ENCODE measurements at regions not wholly inside any gene's neighbourhood (a gene's known extent, or its start where the extent isn't known, plus 50 kb on each side); places are given as distances from the start of the nearest gene placed in this dataset.

DNA sequence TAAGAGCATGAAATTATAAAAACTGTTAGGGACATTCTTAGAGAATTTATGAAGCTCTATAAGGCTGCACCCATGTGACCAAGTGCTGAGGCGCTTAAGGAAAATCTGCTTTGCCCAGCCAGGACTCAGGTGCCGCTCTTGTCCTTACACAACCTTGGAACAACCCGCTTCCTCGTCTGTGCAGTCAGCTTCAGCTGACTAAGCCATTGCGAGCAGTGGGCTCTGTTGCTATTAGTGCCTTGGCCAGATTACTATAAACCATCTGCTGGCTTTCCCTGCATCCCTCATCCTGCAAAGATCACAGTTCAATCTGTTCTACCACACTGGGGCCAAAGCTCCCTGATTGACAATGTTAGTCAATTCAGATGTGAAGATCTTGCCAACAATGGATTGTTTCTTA is 89.1 kb upstream of the E2F3 start:
- no peak for DNase-seq (ENCODE audit: low read depth in 2 of 3, low spot score in 1 of 3)

DNA sequence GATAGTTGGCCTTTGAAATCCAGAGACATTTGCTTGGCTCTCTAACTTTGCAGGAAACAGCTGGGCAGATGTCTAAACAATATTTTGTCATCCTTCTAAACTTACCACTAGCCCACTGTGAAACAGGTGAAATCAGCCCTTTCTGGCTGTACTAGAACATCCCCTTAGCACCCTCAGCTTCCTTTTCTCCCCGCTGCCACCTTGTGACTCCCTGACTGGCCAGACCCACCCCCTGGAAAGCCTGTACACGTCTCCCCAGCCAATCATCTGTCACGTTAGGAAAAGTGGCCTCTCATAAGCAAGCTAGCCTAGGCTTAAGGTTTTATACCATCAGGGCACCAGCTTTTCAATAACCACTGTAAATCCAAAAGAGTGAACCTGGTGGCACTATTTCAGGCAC is 88.6 kb upstream of the E2F3 start:
- DNase-seq (ENCODE audit: low read depth in 2 of 3, low spot score in 1 of 3): no peak

DNA sequence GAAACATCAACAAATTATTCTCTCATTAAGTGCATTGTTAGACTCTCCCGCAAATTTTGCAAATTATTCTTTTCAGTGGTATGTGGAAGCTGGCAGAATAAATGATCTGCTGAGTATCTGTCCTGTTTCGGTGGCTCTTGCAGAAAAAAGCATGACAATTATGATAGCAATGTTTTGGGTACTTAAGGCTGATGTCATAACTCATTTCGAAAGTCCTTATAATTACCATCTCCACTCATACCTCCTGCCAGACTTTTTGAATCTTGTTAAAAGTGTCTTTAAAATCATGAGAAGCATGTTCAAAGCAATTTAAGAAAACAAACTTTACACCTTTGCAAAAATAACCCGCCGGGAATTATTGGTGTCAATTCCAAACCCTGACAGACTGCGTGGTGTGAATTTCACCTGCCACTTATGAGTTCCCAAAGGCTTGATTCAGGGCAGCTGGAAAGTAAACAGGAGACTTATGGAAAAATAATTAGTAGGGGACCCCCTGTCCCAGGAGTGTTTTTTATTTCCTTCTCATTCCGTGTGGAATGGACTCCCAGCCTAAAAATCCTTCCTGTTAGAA is 87.6 kb upstream of the E2F3 start:
- no peak for DNase-seq (ENCODE audit: low read depth in 2 of 3, low spot score in 1 of 3)

DNA sequence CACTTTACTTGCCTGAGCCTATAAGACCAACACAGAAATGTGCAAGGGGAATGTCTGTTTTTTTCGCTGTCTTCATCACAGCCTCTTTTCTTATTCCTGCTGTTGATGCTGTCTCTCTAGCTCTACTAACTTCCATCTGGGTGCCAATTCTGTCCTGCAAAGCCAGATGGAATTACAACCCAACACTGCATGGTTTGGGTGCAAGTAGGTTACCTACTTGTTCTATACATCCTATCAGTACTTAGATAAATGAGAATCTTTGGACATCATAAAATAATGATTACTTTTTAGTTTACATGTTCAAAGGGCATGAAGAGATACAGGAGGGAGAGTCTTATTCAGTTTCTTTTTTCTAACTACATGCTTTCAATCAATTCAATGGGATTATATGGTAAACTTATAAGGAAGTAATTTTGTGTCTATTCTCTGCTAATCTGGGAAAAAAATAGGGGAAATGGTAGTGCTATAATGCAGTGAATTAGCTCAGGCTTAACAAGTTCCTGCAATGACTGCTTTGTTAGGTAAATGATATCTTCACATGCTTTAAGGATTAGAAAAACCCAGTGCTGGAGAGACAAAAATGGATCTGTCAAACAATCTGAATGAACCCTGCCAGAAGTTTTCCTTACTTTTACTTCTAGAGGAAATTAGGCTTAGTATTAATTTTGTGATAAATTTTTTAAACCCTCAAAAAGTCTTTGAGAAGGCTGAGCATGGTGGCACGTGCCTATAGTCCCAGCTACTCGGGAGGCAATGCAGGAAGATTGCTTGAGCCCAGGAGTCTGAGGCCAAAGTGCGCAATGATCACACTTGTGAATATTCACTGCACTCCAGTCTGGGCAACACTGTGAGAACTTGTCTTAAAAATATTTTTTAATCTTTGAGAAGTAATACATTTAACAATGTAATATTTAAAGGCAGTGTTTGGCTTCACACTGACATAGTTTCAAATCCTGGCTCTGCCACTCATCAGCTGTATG is 86.5 kb upstream of the E2F3 start:
- DNase-seq (ENCODE audit: low read depth in 2 of 3, low spot score in 1 of 3): no peak

DNA sequence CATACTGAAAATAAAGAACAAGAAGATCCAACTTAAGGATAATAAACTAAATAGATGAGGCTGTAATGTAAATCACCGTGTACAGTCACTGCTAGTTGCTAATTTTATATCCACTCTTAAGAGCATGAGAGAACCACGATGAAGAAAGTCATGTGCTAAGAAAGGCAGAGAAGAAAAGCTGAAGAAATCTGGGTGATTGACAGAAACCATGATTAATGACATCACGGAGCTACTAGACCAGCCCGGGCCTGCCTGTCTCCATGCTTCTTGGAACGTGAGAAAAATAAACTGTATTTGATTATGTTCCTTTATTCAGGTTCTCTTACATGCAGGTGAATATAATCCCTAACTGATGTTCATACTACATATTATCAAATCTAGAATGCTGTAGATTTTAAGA is 84.2 kb upstream of the E2F3 start:
- no peak for DNase-seq (ENCODE audit: low read depth in 2 of 3, low spot score in 1 of 3)

DNA sequence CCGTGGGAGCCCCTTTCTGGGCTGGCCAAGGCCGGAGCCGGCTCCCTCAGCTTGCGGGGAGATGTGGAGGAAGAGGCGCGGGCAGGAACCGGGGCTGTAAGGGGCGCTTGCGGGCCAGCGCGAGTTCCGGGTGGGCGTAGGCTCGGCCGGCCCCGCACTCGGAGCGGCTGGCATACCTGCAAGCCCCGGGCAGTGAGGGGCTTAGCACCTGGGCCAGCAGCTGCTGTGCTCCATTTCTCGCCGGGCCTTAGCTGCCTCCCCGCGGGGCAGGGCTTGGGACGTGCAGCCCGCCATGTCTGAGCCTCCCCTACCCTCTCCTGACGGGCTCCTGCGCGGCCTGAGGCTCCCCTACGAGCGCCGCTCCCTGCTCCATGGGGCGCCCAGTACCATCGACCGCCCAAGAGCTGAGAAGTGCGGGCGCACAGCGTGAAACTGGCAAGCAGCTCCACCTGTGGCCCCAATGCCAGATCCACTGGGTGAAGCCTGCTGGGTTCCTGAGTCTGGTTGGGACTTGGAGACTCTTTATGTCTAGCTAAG is 82.8 kb upstream of the E2F3 start:
- DNase-seq (ENCODE audit: low read depth in 2 of 3, low spot score in 1 of 3): no peak

DNA sequence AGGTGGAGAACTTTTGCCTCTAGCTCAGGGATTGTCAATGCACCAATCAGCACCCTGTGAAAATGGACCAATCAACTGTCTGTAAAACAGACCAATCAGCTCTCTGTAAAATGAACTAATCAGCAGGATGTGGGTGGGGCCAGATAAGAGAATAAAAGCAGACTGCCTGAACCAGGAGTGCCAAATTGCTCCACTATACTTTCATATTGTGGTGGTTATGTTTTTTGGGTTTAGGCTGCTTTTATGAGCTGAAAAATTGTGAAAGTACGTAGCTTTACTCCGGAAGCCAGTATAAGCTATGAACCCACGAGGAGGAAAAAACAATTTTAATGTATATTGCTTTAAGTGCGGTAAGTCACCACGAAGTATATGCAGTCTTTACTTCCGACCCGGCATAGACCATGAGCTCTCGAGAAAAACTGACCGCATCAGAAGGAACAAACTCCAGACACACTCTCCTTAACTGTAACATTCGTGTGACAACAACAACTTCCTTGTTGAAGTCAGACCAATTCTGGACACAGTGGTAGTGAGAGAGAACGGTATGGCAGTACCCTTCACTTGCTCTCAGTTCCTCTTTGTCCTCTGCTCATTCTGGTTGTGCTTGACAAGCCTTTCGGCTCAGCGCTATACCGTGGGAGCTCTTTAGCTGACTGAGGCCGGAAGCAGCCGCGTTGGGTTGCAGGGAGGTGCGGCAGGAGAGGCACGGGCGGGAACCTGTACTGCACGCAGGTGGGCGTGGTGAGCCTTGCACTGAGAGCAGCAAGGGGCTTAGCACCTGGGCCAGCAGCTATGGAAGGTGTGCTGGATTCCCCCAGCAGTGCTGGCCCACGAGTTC is 81.9 kb upstream of the E2F3 start:
- peak; percentile 18 to 52 (median 52) for DNase-seq (ENCODE audit: low read depth in 2 of 3, low spot score in 1 of 3)

DNA sequence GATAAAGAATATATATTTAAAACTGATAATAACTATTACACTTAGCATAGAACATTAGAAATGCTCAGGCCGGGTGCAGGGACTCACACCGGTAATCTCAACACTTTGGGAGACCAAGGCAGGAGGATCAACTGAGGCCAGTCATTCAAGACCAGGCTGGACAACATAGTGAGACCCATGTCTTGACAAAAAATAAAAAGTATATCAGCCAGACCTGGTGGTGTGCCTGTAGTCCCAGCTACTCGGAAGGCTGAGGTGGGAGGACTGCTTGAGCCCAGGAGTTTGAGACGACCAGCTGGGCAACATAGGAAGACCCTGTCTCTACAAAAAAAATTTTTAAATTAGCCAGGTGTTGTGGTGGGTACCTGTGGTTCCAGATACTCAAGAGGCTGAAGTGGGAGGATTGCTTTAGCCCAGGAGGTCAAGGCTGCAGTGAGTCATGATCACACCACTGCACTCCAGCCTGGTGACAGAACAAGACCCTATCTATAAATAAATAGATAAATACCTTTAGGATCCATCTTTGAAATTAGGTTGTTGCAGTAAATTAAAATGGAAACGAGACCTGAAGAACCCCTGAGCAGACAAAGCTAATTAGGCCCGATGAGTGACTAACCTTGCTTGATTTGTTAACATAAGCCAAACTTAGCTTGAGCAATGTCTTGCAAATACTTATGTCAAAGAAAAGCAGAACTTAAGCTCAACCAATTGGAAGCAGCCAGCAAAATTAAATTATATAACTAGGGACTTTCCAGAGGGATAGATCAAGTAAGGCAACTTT is 75.8 kb upstream of the E2F3 start:
- no peak for DNase-seq (ENCODE audit: low read depth in 2 of 3, low spot score in 1 of 3)

DNA sequence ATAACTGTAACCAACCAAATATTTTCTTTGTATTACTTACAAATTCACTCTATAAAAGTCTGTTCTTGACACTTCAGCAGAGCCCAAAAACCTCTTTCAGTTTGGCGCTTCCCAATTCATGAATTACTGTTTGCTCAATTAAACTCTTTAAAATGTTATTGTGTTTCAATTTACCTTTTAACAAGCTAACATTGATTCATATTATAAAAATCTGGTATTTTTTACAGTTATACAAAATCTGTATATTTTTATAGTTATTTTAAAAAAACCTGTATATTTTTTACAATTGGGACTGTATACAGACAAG is 75.3 kb upstream of the E2F3 start:
- no peak for DNase-seq (ENCODE audit: low read depth in 2 of 3, low spot score in 1 of 3)

DNA sequence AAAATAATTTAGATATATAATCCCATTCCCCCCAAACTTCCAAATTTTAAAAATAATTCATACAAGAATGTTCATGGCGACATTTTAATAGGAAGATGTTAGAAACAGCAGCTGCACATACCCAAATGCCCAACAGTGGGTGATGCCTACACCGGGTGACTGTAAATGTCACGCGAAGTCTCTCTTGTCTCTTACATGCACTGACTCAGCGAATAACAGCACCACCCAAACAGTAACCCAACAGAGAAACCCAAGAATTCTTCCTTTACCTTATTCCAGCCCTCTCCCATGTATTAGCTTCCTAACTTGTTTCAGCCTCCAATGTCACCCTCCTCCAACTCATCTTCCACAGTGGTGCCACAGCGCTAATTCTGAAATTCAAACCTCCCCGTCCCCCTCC is 74.5 kb upstream of the E2F3 start:
- no peak for DNase-seq (ENCODE audit: low read depth in 2 of 3, low spot score in 1 of 3)

DNA sequence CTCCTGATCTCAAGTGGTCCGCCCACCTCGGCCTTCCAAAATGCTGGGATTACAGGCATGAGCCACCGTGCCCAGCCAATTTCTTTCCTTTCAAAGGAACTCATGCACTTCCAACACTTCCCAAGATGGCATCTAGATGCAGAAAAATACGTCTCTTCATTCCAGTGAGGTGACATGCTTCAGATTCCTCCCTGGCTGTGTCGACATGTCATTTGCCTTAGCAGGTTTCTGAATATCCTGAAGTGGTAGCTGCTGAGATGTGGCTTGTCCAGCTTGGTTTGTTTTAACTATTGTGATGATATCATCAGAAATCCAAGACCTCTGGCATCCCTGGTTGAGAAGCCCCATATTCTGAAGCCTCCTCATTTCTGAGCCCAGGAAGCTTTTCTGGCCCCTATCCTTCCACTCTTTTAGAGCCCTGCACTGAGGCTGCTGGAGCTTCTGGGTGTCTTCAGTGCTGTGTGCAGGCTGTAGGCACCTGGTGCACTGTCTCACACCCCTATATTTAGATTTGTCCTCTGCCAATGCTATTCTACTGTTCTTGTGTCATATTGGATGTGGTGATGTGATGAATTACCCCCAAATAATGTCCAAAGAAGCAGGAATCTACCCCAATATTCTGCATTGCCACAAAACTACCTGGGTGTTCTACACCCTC is 73.3 kb upstream of the E2F3 start:
- no peak for DNase-seq (ENCODE audit: low read depth in 2 of 3, low spot score in 1 of 3)

DNA sequence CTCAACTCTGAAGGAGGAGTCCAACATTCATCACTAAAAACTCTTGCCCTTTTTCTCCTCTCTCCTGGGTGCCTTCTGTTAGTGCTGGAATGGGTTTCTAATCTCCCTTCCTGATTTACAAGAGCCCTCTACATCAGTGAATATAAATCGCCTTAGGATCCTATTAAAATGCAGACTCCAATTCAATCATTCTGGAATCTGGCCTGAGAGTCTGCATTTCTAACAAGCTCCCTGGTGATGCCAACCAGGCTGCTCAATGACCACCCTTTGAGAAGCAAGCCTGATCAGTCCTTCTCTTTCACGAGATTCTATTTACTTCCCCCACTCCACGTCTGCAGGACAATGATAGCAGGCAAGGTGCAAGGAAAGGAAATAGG is 72.8 kb upstream of the E2F3 start:
- no peak for DNase-seq (ENCODE audit: low read depth in 2 of 3, low spot score in 1 of 3)

DNA sequence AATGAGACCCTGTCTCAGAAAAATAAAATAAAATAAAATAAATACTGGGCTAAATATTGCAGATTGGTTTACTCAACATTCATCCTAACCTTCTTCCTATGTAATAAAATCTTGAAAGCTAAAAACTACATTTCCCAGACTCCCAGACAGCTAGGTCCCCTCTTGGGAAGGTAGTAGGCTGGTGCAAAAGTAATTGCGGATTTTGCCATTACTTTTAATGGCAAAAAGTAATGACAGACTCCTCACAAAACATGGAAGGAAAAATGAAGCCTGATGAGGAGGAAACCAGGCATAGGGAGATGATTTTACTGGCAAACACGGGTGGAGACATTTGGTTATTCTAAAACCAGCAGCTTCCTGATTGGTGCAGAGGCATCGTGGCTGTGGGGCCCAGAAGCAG is 70.6 kb upstream of the E2F3 start:
- no peak for DNase-seq (ENCODE audit: low read depth in 2 of 3, low spot score in 1 of 3)

DNA sequence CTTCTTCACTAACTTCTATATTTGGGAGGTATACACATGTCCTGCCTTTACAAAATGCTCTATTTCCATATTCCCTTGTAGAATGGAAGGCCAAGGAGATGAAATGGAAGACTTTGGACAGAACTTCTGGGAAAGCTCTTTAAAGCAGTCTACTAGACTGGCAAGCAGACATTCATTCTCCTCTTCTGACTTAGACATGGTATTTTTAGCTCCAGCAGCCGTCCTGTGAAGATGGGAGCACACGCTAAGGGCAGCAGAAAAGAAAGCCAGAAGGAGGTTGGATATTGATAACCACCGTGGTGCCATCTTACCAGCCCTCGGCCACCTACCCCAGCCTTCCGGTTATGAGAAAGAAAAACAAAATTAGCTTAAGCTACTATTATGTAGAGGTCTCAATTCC is 70.1 kb upstream of the E2F3 start:
- DNase-seq (ENCODE audit: low read depth in 2 of 3, low spot score in 1 of 3): no peak

DNA sequence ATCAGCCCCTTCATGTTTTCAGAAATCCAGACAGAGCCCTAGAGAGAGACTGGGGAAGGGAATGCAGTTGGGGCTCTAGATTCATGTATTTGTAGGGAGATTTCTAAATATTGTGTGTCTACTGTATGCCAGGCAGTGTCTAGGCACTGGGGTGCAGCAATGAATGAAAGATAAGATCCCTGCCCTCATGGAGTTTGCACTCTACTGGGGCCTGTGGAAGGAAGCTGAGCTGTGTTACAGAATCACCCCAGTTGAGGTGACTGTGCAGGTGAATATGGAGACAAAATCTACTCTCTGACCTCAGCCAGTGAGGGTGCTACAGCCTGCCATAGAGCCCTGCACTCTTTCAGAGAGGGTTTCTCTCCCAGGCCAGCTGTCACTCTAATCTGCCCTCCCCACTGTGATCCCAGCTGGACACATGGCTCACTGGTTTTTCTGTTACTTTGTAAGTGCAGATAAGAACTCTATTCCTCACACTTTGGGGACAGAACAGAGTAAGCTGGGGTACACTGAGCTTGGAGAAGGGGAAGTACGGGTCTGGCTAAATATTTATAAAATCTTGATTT is 69.2 kb upstream of the E2F3 start:
- DNase-seq (ENCODE audit: low read depth in 2 of 3, low spot score in 1 of 3): no peak

DNA sequence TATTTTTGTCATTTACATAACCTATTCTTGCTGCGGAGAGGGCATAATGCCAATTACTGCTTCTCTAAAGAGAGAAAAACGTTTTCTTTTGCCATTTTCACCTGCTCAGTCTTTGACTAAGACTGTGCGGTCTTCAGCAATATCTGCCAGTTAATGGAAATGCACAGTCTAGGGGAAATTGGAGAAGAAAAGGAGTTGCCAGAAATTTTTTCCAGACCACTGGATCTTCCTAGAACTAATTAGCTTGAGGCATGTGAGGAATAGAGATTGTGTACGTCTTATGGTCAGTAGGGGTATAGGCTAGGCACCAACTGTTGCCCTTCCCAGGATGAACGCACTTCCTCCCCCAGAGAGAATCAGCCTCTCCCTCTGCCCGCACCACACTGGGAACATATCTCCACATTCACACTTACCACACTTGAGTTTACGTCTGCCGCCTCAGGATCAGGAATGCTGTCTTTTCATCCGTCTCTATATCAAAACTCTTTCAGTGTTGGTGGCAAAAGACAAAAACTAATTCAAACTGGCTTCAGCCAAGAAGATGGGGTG is 67.9 kb upstream of the E2F3 start:
- no peak for DNase-seq (ENCODE audit: low read depth in 2 of 3, low spot score in 1 of 3)

DNA sequence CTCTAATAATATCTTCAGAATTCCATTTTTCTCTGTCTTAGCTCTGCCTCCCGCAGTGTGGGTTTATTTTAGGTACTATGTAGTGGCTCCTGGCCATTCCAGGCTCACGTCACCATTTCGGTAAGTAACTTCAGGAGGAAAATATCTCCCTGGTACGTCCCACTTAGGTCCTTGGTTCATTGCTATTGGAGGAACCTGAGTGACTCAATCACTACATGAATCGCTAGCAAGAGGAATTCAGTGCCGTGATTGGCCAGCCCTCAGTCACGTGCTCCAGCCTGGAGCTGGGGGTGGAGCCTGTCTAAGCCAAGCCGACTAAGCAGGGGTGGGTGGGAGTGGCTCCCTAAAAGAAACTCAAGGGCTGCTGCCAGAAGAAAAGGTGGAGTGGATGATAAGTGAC is 67.3 kb upstream of the E2F3 start:
- no peak for DNase-seq (ENCODE audit: low read depth in 2 of 3, low spot score in 1 of 3)

DNA sequence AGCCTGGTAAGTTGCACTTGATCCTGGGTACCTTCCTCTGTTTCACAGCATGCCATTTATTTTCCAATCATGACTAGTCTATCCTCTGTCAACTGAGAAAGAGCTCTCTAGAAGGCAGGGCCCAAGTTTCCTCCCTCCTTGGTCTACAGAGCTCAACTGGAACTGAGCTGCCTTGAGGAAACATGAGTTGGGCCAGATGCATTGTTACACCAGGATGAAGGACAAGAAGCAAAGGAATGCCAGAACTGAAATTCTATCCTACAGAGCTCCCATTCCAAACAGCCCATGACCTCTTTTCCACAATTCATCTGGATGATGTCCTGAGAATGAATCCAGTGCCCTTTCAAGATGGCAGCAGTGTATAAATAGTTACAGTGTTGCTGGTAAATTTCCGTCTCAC is 66.7 kb upstream of the E2F3 start:
- no peak for DNase-seq (ENCODE audit: low read depth in 2 of 3, low spot score in 1 of 3)

DNA sequence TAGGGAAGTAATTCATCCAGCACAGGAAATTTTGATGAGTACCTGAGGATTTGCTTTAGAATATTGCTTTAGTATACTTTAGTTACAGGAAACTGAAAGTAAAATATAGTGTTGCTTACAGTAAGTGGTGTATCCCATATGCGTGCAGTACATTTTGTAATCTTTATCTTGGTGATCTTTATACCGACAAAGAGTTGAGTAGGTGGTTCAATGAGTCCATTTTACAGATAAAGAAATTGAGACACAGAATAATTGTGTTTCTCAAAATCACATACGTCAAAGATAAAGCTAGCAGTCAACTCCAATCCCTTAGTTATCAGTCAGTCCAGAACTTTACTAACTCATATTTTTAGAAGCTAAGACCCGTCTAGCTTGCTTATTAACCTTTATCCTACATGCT is 65.8 kb upstream of the E2F3 start:
- DNase-seq (ENCODE audit: low read depth in 2 of 3, low spot score in 1 of 3): no peak

DNA sequence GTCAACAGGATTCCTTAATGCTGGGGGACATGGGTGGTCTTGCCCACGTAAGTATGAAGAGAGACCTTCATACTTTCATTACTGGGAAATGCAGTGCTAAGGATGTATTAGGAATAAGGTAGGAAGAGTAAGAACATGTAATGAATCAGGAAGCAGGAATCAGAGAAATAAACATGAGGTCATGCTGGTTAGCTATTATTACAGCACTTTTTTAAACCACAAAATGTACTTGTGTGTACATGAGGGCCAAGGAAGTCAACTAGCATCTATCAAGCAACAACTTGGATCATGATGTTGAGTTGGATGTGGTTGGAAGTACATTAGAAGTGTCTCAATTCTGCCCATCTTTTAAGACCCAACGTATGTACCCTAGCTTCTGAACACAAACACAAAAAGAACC is 63.5 kb upstream of the E2F3 start:
- no peak for DNase-seq (ENCODE audit: low read depth in 2 of 3, low spot score in 1 of 3)

Measured in stimulated activated CD4-positive, alpha-beta T cell treated with anti-CD3 and anti-CD28 coated beads, Interleukin-12 subunit alpha, Interleukin-12 subunit beta, amount 100 ng/mL, for 48 hours (primary cell).